Gastrocnemius medialis (tissue), 4 donors: ENCODE measurements at regions not wholly inside any gene's neighbourhood (a gene's known extent, or its start where the extent isn't known, plus 50 kb on each side); places are given as distances from the start of the nearest gene placed in this dataset.

ENCODE experiments used
- ATAC-seq, 2 donors: fragments of 150-250 bp; one replicate each; pipeline ENCODE4 v1.9.1; 2016
- DNase-seq, 2 donors: peaks; one replicate each; pipeline ENCODE4 v3.0.0-alpha.2; 2019
- H3K27ac ChIP-seq, 4 donors: fragments of 200-600 bp; sonication (generic); 1 replicate in 1 of 4; 2 replicates in 3 of 4; pipeline ENCODE4 v1.5.1; 2016 to 2018; ENCODE audit warnings: mild to moderate bottlenecking in 2 of 4, moderate library complexity in 1 of 4
- H3K27me3 ChIP-seq, 3 donors: fragments of 200-600 bp; sonication (generic) in 2 of 3; 1 replicate in 1 of 3; 2 replicates in 2 of 3; pipeline versions ENCODE4 v1.5.1 to v1.6.0; 2016 to 2019; ENCODE audit warnings: mild to moderate bottlenecking in 1 of 3, moderate library complexity in 1 of 3
- H3K36me3 ChIP-seq, 2 donors: fragments of 200-600 bp; sonication (generic) in 1 of 2; one replicate each; pipeline ENCODE4 v1.5.1; 2017 to 2018
- H3K4me1 ChIP-seq, 2 donors: fragments of 200-600 bp; sonication (generic) in 1 of 2; one replicate each; pipeline ENCODE4 v1.5.1; 2016 to 2017; ENCODE audit warnings: mild to moderate bottlenecking in 2 of 2
- H3K4me3 ChIP-seq, 4 donors: fragments of 200-600 bp; sonication (generic) in 3 of 4; 1 replicate in 1 of 4; 2 replicates in 3 of 4; pipeline ENCODE4 v1.5.1; 2016 to 2019; ENCODE audit warnings: mild to moderate bottlenecking in 2 of 4
- H3K9me3 ChIP-seq, 3 donors: fragments of 200-600 bp; sonication (generic) in 2 of 3; 1 replicate in 1 of 3; 2 replicates in 2 of 3; pipeline ENCODE4 v1.5.1; 2016 to 2019
- CTCF ChIP-seq, 5 experiments: fragments of 450-650 bp in 3 of 5; fragments of 200-600 bp in 2 of 5; sonication (generic) in 2 of 5; IDR thresholded peaks in 4 of 5; conservative IDR thresholded peaks in 1 of 5; 1 replicate in 4 of 5; 2 replicates in 1 of 5; pipeline ENCODE4 v1.5.1; 2016 to 2019; ENCODE audit warnings: antibody characterized with exemption in 5 of 5, mild to moderate bottlenecking in 3 of 5, moderate library complexity in 3 of 5
- POLR2A ChIP-seq, 2 donors: fragments of 450-650 bp; IDR thresholded peaks; one replicate each; pipeline ENCODE4 v1.6.1; 2017; ENCODE audit warnings: antibody characterized with exemption in 2 of 2, mild to moderate bottlenecking in 2 of 2, moderate library complexity in 2 of 2
- in situ Hi-C, 4 donors: fragments of 200-750 bp; cut with MboI; loops; one replicate each; pipeline versions ENCODE4 v1.15.0 to v1.8.0; 2017; ENCODE audit warnings: low sequenced_read_pairs in 4 of 4
- intact Hi-C: fragments of 100-400 bp; cut with DNase I; formaldehyde crosslinking; loops from one replicate; pipeline ENCODE4 v1.15.1; 2023; ENCODE audit warnings: low total_unique reads

- Histone ChIP-seq H3K36me3 (no peaks in the 10 kb centered on the region), H3K27me3 (no peaks in the 10 kb centered on the region), H3K9me3 (no peaks in the 10 kb centered on the region), H3K27ac (no peak overlapping the region), H3K4me3 (no peak overlapping the region), H3K4me1 (no peaks in the 10 kb centered on the region)
- no peak for TF ChIP-seq CTCF (IDR thresholded peaks at IDR 0.05 in 4 of 5, conservative IDR thresholded peaks at IDR 0.05 in 1 of 5)
- no peak for TF ChIP-seq POLR2A (IDR thresholded peaks at IDR 0.05)
- DNase-seq (no peak), ATAC-seq (no peak)
- intact Hi-C loops (no loop called here), in situ Hi-C loops (no loop called here)
These were observed 372.7 kb downstream of the CHSY3 start for GRCh38 chr5:130277002-130277401.

- H3K36me3 ChIP-seq, result no peaks in the 10 kb centered on the region
- H3K9me3 ChIP-seq, result no peaks in the 10 kb centered on the region
- no peak overlapping the region for H3K4me3 ChIP-seq
- DNase-seq, result no peak
- in situ Hi-C loops (no loop called here), intact Hi-C loops (no loop called here)
- ATAC-seq, result no peak
- no peak overlapping the region for H3K27ac ChIP-seq
- TF ChIP-seq CTCF (IDR thresholded peaks at IDR 0.05 in 4 of 5, conservative IDR thresholded peaks at IDR 0.05 in 1 of 5), result no peak
- no peak for TF ChIP-seq POLR2A (IDR thresholded peaks at IDR 0.05)
- no peaks in the 10 kb centered on the region for H3K4me1 ChIP-seq
- no peaks in the 10 kb centered on the region for H3K27me3 ChIP-seq
These were observed 368.6 kb downstream of the CHSY3 start for GRCh38 chr5:130272837-130273236.

- intact Hi-C loops, result no loop called here
- Histone ChIP-seq H3K4me3 (no peak overlapping the region), H3K4me1 (no peaks in the 10 kb centered on the region), H3K9me3 (no peaks in the 10 kb centered on the region), H3K27ac (no peak overlapping the region), H3K36me3 (no peaks in the 10 kb centered on the region), H3K27me3 (no peaks in the 10 kb centered on the region)
- no peak for ATAC-seq
- no peak for DNase-seq
- no peak for TF ChIP-seq CTCF (IDR thresholded peaks at IDR 0.05 in 4 of 5, conservative IDR thresholded peaks at IDR 0.05 in 1 of 5)
- in situ Hi-C loops, result no loop called here
These were observed 366.5 kb downstream of the CHSY3 start for GRCh38 chr5:130270786-130271185.

GRCh38 chr5:130268489-130268888 is 364.2 kb downstream of the CHSY3 start:
- intact Hi-C loops, result no loop called here
- no peak for ATAC-seq

More at GRCh38 chr5:130268489-130268888, 364.2 kb downstream of the CHSY3 start:
- H3K4me3 ChIP-seq, result no peak overlapping the region
- no peaks in the 10 kb centered on the region for H3K27me3 ChIP-seq
- TF ChIP-seq POLR2A (IDR thresholded peaks at IDR 0.05) (no peak), CTCF (IDR thresholded peaks at IDR 0.05 in 4 of 5, conservative IDR thresholded peaks at IDR 0.05 in 1 of 5) (no peak)
- no peaks in the 10 kb centered on the region for H3K4me1 ChIP-seq
- H3K27ac ChIP-seq, result no peak overlapping the region
- no peaks in the 10 kb centered on the region for H3K36me3 ChIP-seq
- H3K9me3 ChIP-seq, result no peaks in the 10 kb centered on the region
- in situ Hi-C loops, result no loop called here
- no peak for DNase-seq
